Activated gamma-delta T cell treated with Interleukin-2 at 50 U/mL for 16 hours (primary cell): ENCODE measurements at regions not wholly inside any gene's neighbourhood (a gene's known extent, or its start where the extent isn't known, plus 50 kb on each side); places are given as distances from the start of the nearest gene placed in this dataset.

Source experiments
- DNase-seq: peaks from one replicate; pipeline ENCODE4 v3.0.0-alpha.2; 2020

DNA sequence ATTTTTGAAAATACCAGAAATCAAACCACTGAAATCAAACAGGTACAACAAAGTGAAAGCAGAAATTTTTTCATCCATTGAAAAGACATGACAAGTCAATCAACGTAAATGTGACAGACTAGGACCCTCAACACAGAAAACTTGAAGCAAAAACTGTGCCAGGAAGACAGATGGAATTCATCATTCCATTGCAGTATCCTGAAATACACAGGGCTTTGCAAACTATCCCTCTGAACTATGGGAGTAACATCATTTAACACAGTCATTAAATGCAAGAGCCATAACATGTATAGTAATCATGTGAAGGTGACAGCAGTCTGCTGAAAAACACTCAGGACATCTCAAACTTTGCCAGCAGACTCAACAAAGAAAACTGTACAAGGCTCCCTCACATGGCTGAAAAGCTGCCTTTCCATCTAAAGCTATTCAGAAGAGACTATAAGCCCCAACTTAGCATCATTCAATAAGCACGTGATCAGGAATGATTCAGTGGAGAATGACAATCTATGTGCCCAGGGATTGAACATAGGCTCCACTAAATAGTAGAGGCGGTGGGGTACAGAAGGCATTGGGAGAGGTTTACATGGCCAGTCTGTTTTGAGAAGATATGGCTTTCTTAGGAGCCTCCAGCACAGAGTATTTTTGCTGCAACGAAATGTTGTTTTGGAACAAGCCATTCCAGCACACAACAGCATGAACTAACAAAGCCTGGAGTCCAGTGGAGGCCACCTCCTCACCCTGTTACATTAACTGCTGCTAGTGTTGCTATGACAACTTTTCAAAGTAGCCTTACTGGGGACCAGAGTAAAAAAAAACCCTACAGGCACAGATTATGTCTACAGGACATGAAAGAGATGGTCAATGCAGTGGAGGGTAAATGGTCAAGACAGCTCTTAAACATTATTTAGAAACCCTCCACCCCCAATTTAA is 274.5 kb upstream of the NOCT start:
- DNase-seq, result no peak

DNA sequence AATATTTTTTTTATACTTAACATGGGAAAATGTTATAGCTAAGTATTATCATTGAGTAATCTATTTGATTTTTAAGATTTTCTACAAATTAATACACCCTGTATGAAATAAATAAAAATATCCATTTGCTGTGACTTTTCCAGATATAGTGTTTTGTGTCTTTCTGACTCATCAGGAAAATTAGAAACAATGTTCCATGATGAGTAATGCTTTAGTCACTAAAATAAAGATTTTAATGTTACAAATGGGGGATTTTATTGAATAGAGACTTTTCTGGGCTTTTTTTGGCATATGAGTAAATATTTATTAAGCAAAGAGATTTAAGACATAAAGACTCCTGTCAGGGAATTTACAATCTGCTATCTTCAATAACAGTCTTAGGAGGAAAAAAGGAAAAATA is 279.2 kb upstream of the NOCT start:
- no peak for DNase-seq

- DNase-seq, result no peak
These were observed 280.8 kb upstream of the NOCT start for GRCh38 chr4:138734746-138735145.

- DNase-seq, result no peak
These were observed 287.0 kb upstream of the NOCT start for GRCh38 chr4:138728566-138728965.

DNA sequence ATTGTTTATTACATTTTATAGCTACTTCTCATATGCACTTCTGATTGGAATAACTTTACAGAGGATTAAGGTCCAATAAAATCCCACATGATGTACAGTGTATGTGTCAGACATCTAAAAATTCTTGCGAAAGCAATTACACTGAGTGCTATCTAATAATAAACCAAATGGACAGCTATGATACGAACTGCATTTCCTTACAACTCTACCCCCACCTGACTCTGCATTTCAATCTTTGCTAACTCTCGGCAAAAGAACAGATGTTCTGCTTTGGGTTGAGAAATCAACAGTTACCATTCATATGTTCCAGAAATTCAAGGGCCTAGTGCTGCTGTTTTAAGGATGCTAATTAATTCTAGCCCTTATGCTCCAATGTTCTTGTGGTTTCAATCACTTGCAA is 287.9 kb upstream of the NOCT start:
- DNase-seq, result no peak

- DNase-seq, result no peak
These were observed 291.1 kb upstream of the NOCT start for GRCh38 chr4:138724530-138724929.

DNA sequence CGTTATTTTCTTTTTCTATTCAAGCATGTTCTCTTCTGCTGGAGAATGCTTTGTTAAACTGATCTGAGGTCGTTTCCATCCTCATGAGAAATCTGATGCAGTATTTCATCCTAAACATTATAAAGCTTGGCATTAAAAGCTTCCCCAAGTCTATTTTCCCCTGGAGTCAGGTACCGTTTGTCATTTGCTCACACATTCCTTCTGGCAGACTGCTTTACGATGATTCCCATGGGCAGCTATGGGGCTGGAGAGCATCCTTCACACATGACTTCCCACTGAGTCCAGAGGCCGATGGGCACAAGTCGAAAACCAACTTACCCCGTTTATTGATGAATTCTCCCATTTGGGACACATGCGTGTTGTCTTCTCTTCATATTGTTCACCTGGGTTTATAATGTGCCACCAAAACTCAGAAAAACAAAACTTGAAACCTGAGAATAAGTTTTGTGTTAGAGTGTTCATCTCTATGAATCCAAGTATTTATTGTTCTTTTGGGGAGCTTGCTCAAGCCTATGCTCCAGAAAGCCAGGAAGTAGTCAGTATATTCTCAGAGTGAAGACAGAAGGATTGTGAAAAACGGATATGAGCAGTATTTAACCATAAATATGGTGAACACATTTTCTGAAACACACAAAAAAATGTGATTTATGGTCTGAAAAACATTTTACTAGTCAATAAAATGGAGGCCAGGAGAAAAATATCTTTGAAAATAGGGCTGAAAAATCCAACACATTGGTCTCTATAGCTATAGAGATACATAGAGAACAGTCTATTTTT is 298.8 kb upstream of the NOCT start:
- DNase-seq, result no peak

DNA sequence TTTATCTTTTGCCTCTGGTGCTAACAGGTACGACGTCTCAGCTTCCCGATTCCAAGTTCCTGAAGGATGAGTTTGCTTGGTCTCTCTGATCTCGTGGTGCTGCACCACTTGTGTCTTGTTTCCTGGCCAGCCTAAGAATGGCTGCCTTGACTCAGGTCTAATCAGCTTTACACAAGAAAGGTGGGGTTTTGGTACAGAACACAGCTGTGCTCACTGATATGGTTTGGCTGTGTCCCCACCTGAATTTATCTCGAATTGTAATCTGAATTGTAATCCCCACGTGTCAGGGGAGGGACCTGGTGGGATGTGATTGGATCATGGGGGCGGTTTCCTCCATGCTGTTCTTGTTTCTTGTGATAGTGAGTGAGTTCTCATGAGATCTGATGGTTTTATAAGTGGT is 305.3 kb upstream of the NOCT start:
- no peak for DNase-seq

DNA sequence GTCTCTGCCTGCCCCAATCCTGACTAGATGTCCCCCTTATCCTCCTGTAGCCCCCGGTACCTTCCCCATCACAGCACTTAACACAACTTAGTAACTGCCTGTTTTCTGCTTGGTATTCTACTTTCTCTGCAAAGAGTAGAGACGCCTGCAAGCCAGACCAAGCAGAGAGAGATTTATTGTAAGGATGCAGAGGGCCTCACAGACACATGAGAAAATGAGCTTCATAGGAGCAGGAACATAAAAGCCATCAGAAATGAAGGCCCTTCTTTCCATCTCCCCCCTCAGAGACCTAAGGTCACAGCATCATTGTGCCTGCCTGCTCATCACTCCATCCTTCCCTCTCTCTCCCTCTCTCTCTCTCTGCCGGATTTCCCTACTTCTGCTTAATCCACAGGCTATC is 305.7 kb upstream of the NOCT start:
- DNase-seq, result no peak

GRCh38 chr4:138707746-138708677 is 307.6 kb upstream of the NOCT start:
- no peak for DNase-seq

GRCh38 chr4:138706201-138706600 is 309.4 kb upstream of the NOCT start:
- DNase-seq, result no peak

- DNase-seq, result no peak
These were observed 313.3 kb upstream of the NOCT start for GRCh38 chr4:138702190-138702824.

DNA sequence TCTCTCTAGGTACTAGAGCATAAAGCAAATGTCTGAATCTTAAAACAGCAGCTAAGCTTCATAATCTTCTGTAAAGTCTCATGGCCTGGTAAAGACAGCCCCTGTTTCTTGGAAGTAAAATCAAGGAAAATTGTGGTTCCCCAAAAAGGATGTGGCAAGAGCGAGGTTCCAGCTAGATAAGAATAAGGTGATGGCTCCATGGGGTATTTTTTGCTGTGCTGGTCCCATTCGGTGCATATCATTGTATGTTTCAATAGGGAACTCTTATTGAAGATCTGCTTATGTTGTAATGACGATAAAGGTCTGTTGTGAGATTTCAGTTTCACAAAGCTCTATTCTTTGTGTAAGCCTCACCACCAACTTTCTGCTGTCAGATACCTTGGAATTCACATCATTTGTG is 316.9 kb upstream of the NOCT start:
- no peak for DNase-seq

DNA sequence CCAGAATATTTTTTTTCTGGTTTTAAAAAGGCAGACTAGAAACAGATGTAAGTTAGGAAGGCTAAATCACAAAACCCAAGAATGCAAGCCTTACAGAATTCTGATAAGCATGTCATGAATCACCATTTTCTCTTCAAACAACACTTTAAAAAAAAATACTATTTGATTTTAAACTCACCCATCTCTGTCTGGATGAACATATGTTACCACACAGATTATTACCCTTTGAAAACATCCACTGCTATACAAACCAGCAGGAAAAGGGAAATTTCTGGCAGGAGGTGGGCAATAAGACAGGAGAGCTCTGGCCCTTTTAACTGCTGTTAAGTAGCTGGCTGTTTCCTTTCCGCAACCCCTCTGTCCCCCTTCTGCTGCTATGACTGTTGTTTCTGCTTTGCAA is 317.7 kb upstream of the NOCT start:
- DNase-seq, result no peak

DNA sequence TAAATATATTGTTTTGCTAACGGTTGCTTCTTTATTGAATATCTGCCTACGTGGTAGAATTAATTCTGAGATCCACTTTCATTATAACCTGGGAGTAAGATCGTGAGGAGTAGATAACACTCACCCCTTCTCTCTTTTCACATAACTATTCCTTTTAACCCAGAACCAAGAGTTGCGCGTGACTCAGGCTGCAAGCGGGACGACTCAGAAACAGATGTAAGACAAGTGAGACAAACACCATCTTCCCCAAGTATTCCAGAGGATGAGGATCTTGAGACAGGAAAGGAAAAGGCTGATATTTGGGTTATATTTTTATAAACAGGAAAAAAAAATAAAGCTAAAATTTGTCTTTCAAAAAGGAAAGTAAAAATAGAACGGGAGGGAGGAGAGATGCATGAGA is 318.8 kb upstream of the NOCT start:
- DNase-seq, result no peak

DNA sequence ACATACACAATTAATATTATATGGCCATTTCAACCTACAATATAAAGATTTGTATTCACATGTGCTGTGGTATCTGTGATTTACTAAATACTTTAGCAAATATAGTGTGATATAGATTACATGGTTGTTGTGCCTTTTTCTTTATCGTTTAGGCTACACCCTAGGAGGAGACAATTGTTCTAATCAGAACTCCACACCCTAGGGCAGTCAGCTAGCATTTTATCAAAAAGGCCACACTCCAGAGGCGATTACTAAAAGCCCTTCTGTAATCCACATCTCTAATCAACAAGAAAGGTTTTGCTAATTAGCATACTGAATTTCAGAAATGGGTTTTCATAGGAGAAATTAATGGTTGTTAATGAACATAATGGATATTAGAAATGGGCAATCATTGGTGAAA is 319.5 kb upstream of the NOCT start:
- no peak for DNase-seq

- DNase-seq, result no peak
These were observed 322.1 kb upstream of the NOCT start for GRCh38 chr4:138693526-138693925.

DNA sequence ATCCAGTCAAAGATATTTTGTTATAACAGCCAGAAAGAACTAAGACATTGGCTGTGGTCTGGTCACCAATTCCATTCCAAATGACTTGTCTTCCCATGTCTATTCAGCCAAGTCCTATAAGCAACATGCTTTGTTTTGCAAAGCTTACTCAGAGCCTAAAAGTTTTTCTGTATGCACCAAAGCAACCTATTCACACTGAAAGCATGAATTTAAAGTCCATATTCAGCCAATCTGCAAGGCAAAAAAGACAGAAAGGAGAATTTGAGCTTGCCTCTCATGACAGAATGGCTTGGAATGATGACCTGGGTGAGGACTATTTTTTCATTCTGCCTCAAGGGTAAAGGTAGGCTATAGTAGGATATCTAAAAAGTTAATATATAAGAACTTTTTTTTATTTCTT is 323.2 kb upstream of the NOCT start:
- DNase-seq, result no peak

DNA sequence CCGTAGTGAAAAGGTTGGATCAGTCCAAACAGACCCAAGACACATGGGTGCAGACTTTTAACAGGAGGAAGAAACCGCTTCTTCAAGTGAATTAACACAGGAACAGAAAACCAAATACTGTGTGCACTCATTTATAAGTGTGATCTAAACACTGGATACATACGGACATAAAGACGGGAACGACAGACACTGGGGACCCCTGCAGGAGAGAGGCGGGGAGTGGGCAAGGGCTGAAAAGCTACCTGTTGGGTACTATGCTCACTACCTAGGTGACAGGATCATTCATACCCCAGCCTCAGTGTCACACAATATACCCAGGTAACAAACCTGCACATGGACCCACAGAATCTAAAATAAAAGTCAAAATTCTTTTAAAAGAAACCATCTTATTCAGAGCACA is 326.0 kb upstream of the NOCT start:
- no peak for DNase-seq

DNA sequence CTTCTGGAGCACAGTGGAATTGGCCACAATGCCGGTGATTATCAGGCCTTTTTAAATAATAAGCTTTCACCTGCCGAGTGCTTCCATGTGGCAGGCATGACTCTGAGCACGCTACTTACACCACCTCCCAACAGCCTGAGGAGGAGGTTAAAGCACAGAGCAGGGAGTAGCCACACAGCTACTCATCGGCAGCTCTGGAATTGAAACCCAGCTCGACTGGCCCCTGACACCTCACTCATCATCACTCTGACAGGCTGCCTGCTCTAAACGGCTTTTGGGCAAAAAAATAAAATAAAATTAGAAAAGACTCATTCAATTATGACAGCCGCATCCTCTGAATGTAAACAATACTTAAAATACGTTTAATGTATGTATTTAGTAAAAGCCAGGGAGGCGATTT is 326.4 kb upstream of the NOCT start:
- no peak for DNase-seq

DNA sequence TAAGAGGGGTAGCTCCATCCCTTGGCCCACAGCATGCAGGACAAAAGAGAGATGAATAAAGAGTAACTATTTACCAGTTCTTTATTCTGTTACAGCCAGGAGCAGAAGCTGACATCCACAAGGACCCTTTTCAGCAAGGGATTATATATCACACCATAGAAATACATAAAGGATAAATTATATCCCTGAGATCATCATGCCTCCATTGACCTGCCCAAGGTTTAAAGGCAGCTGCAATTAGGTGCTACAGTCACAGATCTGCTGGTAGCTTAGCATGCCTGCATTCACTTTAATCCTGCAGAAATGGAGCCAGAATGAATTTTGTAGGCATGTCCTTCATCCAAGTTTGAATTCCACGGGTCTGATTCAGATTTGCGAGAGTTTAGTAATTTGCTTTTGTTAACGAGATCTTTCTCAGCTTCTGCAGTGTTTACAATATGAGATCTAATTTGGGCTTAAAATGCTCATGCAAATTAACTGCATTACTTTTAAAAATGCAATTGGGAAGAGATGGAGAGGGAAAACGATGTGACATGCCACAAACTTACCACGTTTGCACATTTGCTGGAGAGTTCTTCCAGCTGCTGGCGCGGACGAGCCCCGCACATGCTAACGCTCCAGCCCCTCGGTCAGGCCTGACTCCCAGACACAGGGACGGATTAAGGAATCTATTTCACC is 327.0 kb upstream of the NOCT start:
- DNase-seq, result no peak
